Thymus (tissue), 11 donors: ENCODE measurements at regions not wholly inside any gene's neighbourhood (a gene's known extent, or its start where the extent isn't known, plus 50 kb on each side); places are given as distances from the start of the nearest gene placed in this dataset.

Source experiments
- DNase-seq, 9 donors: peaks; one replicate each; pipeline ENCODE4 v3.0.0-alpha.2; 2013; ENCODE audit warnings: low spot score in 9 of 9, low read depth in 6 of 9, missing footprints in 1 of 9
- H3K27ac ChIP-seq, 2 donors: one replicate each; pipeline ENCODE4 v1.5.1; 2013; ENCODE audit warnings: control low read depth in 1 of 2, low read depth in 1 of 2, low read length in 1 of 2, mild to moderate bottlenecking in 1 of 2, moderate library complexity in 1 of 2
- H3K27me3 ChIP-seq, 2 donors: one replicate each; pipeline ENCODE4 v1.5.1; 2013; ENCODE audit warnings: low read length in 1 of 2; ENCODE audit not compliant: control insufficient read depth in 2 of 2, insufficient read depth in 1 of 2
- H3K36me3 ChIP-seq, 2 donors: one replicate each; pipeline ENCODE4 v1.5.1; 2013; ENCODE audit warnings: low read length in 1 of 2, mild to moderate bottlenecking in 1 of 2, moderate library complexity in 1 of 2; ENCODE audit not compliant: control insufficient read depth in 2 of 2, insufficient read depth in 2 of 2
- H3K4me1 ChIP-seq, 2 donors: one replicate each; pipeline ENCODE4 v1.5.1; 2013; ENCODE audit warnings: low read length in 2 of 2; ENCODE audit not compliant: control insufficient read depth in 2 of 2, insufficient read depth in 2 of 2
- H3K4me3 ChIP-seq, 2 donors: one replicate each; pipeline ENCODE4 v1.5.1; 2013; ENCODE audit warnings: low read length in 2 of 2, control low read depth in 1 of 2, mild to moderate bottlenecking in 1 of 2
- H3K9me3 ChIP-seq, 2 donors: one replicate each; pipeline ENCODE4 v1.5.1; 2013; ENCODE audit warnings: low read length in 1 of 2, mild to moderate bottlenecking in 1 of 2; ENCODE audit not compliant: control insufficient read depth in 2 of 2, insufficient read depth in 1 of 2
- WGBS: extraction: QIAGEN DNeasy Blood & Tissue Kit; methylation state at CpG from one replicate; pipeline ENCODE4 v1.1.7; 2013; 5-methylcytosine and 5-hydroxymethylcytosine counted together
- donor health status: healthy.

DNA sequence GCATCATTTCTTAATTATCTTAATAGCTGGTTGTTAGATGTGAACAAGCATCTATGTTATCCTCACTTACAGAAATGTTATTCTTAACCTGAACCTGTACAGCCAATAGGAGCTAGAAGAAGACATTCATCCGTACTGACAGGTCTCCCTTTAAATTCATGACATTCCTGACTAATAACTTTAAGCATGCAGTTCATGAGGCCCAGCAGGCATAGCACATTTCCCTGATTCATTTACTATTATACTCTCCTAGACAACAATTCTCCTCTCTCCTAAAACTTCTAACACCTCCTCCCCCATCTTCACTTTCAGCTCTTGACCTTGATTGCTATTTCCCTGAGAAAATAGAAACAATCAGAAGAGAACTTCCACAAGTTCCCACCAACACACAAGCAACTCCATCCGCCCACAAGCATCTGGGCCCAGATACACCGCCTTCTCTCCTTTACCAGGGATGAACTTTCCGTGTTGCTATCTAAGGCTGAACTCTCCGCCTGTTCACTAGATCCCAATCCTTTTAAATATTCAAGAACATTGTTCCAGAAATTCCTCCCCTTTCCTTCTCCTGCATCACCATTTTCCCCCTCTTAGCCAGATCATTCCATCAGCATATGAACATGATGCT lies 62.9 kb upstream of the SPRED1 start:
- H3K36me3 ChIP-seq = no peaks in the 10 kb centered on the region
- H3K4me3 ChIP-seq = no peak overlapping the region
- WGBS = 87% methylated on average over 5 of the region's 5 CpGs
- H3K4me1 ChIP-seq = no peaks in the 10 kb centered on the region
- no peak overlapping the region for H3K27ac ChIP-seq
- no peaks in the 10 kb centered on the region for H3K9me3 ChIP-seq
- DNase-seq = no peak
- H3K27me3 ChIP-seq = no peaks in the 10 kb centered on the region

DNA sequence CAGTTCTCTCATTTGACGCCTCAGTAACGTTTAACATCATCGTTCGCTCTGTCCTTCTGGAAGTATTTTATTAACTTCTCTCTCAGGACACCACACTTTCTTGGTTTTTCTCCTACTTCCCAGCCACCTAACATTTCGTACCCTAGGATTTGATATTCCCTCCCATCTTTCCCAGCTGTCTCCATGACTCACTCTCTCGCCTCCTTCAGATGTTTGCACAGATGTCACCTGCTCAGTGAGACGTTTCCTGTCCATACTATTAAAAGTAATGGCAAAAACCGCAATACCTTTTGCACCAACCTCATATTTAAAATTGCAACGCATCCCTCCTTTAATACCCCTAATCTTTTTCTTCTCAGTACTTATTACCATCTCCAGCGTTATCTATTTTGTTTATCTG lies 62.1 kb upstream of the SPRED1 start:
- DNase-seq = no peak
- H3K27me3 ChIP-seq = no peaks in the 10 kb centered on the region
- WGBS = 95% methylated on average over 10 of the region's 10 CpGs

DNA sequence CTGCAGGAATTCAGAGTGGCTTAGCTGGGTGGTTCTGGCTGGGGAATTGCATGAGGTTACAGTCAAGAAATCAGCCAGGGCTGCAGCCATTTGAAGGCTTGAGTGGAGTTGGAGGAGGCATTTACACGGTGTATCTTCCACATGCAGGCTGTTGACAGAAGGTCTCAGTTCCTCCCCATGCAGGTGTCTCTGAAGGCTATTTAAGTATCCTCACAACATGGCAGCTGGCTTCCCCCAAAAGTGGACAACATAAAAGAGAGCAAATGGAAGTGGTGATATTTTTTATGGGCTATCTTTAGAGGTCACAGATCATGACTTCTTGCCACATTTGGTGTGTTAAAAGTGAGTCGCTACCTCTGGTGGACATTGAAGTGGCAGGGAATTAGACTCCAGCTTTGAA lies 60.1 kb upstream of the SPRED1 start:
- no peak overlapping the region for H3K27ac ChIP-seq
- no peaks in the 10 kb centered on the region for H3K27me3 ChIP-seq
- no peaks in the 10 kb centered on the region for H3K9me3 ChIP-seq
- H3K36me3 ChIP-seq = no peaks in the 10 kb centered on the region
- H3K4me1 ChIP-seq = no peaks in the 10 kb centered on the region
- no peak overlapping the region for H3K4me3 ChIP-seq
- no peak for DNase-seq
- 92% methylated on average over 2 of the region's 2 CpGs for WGBS

More for the DNA sequence above, 62.1 kb upstream of the SPRED1 start:
- H3K4me3 ChIP-seq = no peak overlapping the region
- H3K27ac ChIP-seq = no peak overlapping the region
- H3K4me1 ChIP-seq = no peaks in the 10 kb centered on the region
- H3K36me3 ChIP-seq = no peaks in the 10 kb centered on the region
- H3K9me3 ChIP-seq = no peaks in the 10 kb centered on the region

DNA sequence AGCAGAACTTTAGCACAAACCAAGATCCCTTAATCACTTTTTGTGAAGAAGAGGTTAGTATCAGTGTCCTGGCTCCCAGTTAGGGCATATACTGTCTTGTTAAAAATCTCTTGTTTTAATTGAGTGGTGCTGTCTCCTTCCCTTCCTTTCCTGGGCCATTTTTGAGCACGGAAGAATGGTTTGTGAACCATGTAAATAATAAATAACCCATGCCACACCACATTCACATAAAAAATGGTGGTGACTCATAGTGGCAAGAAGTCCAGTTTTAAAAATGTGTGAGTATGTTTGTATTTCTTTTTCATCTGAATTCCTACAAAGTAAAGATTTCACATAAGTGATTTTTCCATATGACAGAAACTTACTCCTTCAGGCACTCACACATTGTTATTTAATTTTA lies 59.1 kb upstream of the SPRED1 start:
- no peak for DNase-seq
- H3K4me3 ChIP-seq = no peak overlapping the region
- no peaks in the 10 kb centered on the region for H3K9me3 ChIP-seq
- WGBS = 90% methylated on average over 1 of the region's 1 CpG
- no peaks in the 10 kb centered on the region for H3K4me1 ChIP-seq
- H3K27me3 ChIP-seq = no peaks in the 10 kb centered on the region
- no peak overlapping the region for H3K27ac ChIP-seq
- no peaks in the 10 kb centered on the region for H3K36me3 ChIP-seq

DNA sequence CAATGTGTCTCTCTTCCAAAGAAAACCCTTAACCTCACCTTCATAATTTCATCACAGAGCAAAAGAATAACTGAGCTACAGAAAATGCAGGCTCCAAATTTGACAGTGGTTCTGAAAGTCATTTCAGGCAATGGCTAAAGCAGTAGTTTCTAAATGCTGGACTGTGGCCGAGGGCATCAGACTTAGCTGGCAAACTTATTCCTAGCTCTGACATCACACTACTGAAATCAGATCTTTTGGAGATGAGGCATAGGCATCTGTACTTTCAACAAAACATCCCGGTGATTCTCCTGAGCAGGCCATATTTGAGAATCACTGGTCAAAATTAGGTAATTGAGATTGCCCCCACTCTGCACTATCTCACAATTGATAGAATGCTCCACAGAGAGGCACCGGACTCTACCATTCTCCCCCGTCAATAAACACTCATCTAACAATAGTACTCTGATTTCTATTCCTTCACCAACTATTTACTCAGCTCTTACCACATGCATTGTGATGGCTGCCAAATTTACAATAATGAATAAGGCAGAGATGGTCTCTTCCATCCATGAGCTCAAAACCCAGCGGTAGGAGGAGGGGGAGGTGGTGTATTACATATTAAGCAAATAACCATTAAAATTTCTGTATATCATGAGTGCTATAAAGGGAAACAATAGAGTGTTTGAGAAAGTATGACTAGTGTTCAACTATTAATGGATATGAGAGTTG lies 57.3 kb upstream of the SPRED1 start:
- WGBS = 97% methylated on average over 5 of the region's 5 CpGs
- no peak overlapping the region for H3K27ac ChIP-seq
- DNase-seq = no peak
- no peaks in the 10 kb centered on the region for H3K4me1 ChIP-seq
- H3K27me3 ChIP-seq = no peaks in the 10 kb centered on the region
- H3K9me3 ChIP-seq = no peaks in the 10 kb centered on the region
- H3K4me3 ChIP-seq = no peak overlapping the region
- H3K36me3 ChIP-seq = no peaks in the 10 kb centered on the region

DNA sequence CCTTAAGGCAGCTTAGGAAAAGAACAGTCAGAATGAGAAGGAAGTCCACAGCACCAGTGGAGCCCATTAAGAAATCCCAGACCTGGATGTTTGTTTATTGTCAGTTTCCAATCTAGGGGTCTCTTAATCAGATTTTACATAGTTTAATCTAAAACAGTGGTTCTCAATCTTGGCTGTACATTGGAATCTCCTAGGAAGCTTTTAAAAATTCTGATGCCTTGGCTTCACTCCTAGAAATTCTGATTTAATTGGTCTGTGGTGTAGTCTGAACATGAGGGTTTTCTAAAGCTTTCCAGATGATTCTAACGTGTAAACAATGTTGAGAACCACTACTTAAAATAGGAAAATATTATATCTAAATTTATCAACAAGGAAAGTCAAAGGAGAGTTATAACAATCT lies 56.6 kb upstream of the SPRED1 start:
- DNase-seq = no peak
- no peak overlapping the region for H3K27ac ChIP-seq
- no peaks in the 10 kb centered on the region for H3K9me3 ChIP-seq
- WGBS = 87% methylated on average over 1 of the region's 1 CpG
- H3K27me3 ChIP-seq = no peaks in the 10 kb centered on the region
- H3K4me1 ChIP-seq = no peaks in the 10 kb centered on the region
- no peaks in the 10 kb centered on the region for H3K36me3 ChIP-seq
- no peak overlapping the region for H3K4me3 ChIP-seq

DNA sequence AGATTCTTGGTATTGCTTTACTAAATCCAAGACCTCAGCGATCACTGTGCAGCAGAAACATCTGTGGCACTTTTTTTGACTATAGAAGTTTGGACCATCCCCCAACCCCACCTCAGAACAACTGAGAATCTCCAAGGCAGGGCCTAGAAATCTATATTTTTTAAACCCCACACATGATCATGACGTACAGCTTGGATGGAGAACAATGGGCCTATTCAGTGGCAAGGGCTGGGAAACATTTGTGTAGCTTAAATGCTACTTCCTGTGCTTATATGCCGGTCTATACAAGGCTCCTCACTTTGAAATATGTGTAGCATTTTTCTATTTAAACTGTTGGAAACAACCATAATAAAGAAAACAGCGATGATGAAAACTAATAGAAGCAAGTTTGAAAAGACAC lies 55.1 kb upstream of the SPRED1 start:
- 96% methylated on average over 4 of the region's 4 CpGs for WGBS
- Histone ChIP-seq H3K9me3 (no peaks in the 10 kb centered on the region), H3K36me3 (no peaks in the 10 kb centered on the region), H3K27me3 (no peaks in the 10 kb centered on the region), H3K27ac (no peak overlapping the region), H3K4me1 (no peaks in the 10 kb centered on the region), H3K4me3 (no peak overlapping the region)
- DNase-seq = no peak

DNA sequence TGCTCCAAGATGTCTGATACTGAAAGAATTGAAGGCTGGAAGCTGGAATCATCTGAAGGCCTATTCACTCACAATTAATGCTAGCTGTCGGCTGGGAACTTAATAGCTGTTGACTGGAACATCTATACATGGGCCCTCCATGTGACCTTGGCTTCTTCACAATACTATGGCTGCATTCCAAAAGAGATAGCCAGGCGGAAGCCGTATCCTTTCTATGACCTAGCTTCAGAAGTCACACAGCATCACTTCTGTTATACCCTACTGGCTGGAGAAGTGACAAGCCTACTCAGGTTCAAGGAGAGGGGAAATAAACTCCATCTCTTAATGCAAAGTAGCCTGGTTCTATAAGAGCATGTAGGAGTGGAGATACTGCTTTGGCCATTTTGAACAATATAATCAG lies 50.9 kb upstream of the SPRED1 start:
- no peak overlapping the region for H3K4me3 ChIP-seq
- H3K9me3 ChIP-seq = no peaks in the 10 kb centered on the region
- H3K36me3 ChIP-seq = no peaks in the 10 kb centered on the region
- no peaks in the 10 kb centered on the region for H3K4me1 ChIP-seq
- no peaks in the 10 kb centered on the region for H3K27me3 ChIP-seq
- H3K27ac ChIP-seq = no peak overlapping the region
- DNase-seq = no peak
- 97% methylated on average over 3 of the region's 3 CpGs for WGBS

DNA sequence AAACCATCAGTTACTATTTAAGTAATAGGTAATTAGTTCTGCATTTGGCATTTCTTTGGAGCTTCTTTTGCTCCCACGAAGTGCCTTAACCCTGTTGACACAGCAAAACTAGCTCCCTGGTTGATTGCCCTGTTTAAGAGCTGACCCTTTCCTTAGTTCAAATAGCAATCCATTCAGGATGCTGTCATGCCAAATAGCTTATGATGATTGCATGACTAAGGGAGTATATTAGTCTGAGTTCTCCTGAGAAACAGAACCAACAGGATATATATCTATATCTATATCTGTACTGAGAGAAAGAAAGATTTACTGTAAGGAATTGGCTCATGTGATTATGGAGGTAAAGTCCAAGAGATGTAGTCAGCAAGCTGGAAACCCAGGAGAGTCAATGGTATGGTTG lies 50.3 kb upstream of the SPRED1 start:
- no peak for DNase-seq
- no peaks in the 10 kb centered on the region for H3K4me1 ChIP-seq
- no peaks in the 10 kb centered on the region for H3K9me3 ChIP-seq
- H3K27ac ChIP-seq = no peak overlapping the region
- no peak overlapping the region for H3K4me3 ChIP-seq
- no peaks in the 10 kb centered on the region for H3K27me3 ChIP-seq
- 95% methylated on average over 1 of the region's 1 CpG for WGBS
- H3K36me3 ChIP-seq = no peaks in the 10 kb centered on the region
